ENCODE measurements at regions not wholly inside any gene's neighbourhood (a gene's known extent, or its start where the extent isn't known, plus 50 kb on each side); places are given as distances from the start of the nearest gene placed in this dataset.

- H3K4me1 ChIP-seq (ENCODE audit: control insufficient read depth in 5 of 5, insufficient read depth in 5 of 5, low read length in 5 of 5) = no peaks in the 10 kb centered on the region
- no peak for TF ChIP-seq CTCF (IDR thresholded peaks at IDR 0.05; ENCODE audit: control extremely low read depth, extremely low read depth)
- no peaks in the 10 kb centered on the region for H3K36me3 ChIP-seq (ENCODE audit: control insufficient read depth in 4 of 4, insufficient read depth in 4 of 4, low read length in 4 of 4)
- WGBS, 2 donors = 90 to 95% methylated on average over 33 of the region's 33 CpGs
- DNase-seq (no peak), ATAC-seq (ENCODE audit: insufficient read depth, low FRiP score) (no peak)
- H3K27me3 ChIP-seq (ENCODE audit: control insufficient read depth in 3 of 3, insufficient read depth in 3 of 3, low read length in 2 of 3) = no peaks in the 10 kb centered on the region
- no peak overlapping the region for H3K9ac ChIP-seq (ENCODE audit: insufficient read depth in 1 of 2, low read length in 2 of 2)
- H3K9me3 ChIP-seq (ENCODE audit: control insufficient read depth in 4 of 4, insufficient read depth in 3 of 4, low read length in 3 of 4) = peaks cover 0 to 11% (median 5%) of the 10 kb centered on the region in 4 donors
- no peak overlapping the region for H3K4me3 ChIP-seq
- H3K27ac ChIP-seq (ENCODE audit: low read depth in 1 of 2, low read length in 1 of 2) = no peak overlapping the region
These were observed 74.8 kb upstream of the RXRA start for GRCh38 chr9:134251296-134252069.

GRCh38 chr9:134252084-134252830 lies 74.0 kb upstream of the RXRA start:
- 86 to 89% methylated on average over 23 of the region's 23 CpGs for WGBS, 2 donors
- no peak overlapping the region for H3K4me3 ChIP-seq
- peaks cover 0 to 11% (median 5%) of the 10 kb centered on the region in 4 donors for H3K9me3 ChIP-seq (ENCODE audit: control insufficient read depth in 4 of 4, insufficient read depth in 3 of 4, low read length in 3 of 4)
- no peak for TF ChIP-seq CTCF (IDR thresholded peaks at IDR 0.05; ENCODE audit: control extremely low read depth, extremely low read depth)
- no peak overlapping the region for H3K9ac ChIP-seq (ENCODE audit: insufficient read depth in 1 of 2, low read length in 2 of 2)
- DNase-seq = no peak
- no peaks in the 10 kb centered on the region for H3K27me3 ChIP-seq (ENCODE audit: control insufficient read depth in 3 of 3, insufficient read depth in 3 of 3, low read length in 2 of 3)
- no peak for ATAC-seq (ENCODE audit: insufficient read depth, low FRiP score)
- H3K36me3 ChIP-seq (ENCODE audit: control insufficient read depth in 4 of 4, insufficient read depth in 4 of 4, low read length in 4 of 4) = no peaks in the 10 kb centered on the region
- H3K4me1 ChIP-seq (ENCODE audit: control insufficient read depth in 5 of 5, insufficient read depth in 5 of 5, low read length in 5 of 5) = no peaks in the 10 kb centered on the region
- no peak overlapping the region for H3K27ac ChIP-seq (ENCODE audit: low read depth in 1 of 2, low read length in 1 of 2)

- TF ChIP-seq CTCF (IDR thresholded peaks at IDR 0.05; ENCODE audit: control extremely low read depth, extremely low read depth) = no peak
- H3K36me3 ChIP-seq (ENCODE audit: control insufficient read depth in 4 of 4, insufficient read depth in 4 of 4, low read length in 4 of 4) = no peaks in the 10 kb centered on the region
- H3K4me1 ChIP-seq (ENCODE audit: control insufficient read depth in 5 of 5, insufficient read depth in 5 of 5, low read length in 5 of 5) = no peaks in the 10 kb centered on the region
- ATAC-seq (ENCODE audit: insufficient read depth, low FRiP score) (no peak), DNase-seq (no peak)
- H3K27me3 ChIP-seq (ENCODE audit: control insufficient read depth in 3 of 3, insufficient read depth in 3 of 3, low read length in 2 of 3) = no peaks in the 10 kb centered on the region
- H3K4me3 ChIP-seq = no peak overlapping the region
- WGBS, 2 donors = 76 to 81% methylated on average over 4 of the region's 4 CpGs
- H3K9me3 ChIP-seq (ENCODE audit: control insufficient read depth in 4 of 4, insufficient read depth in 3 of 4, low read length in 3 of 4) = peaks cover 0 to 5% (median 0%) of the 10 kb centered on the region in 4 donors
- no peak overlapping the region for H3K9ac ChIP-seq (ENCODE audit: insufficient read depth in 1 of 2, low read length in 2 of 2)
- H3K27ac ChIP-seq (ENCODE audit: low read depth in 1 of 2, low read length in 1 of 2) = no peak overlapping the region
These were observed 72.5 kb upstream of the RXRA start for GRCh38 chr9:134253606-134254205.
